Neural progenitor cell (in vitro differentiated cells): ENCODE measurements at regions not wholly inside any gene's neighbourhood (a gene's known extent, or its start where the extent isn't known, plus 50 kb on each side); places are given as distances from the start of the nearest gene placed in this dataset.

Source experiments
- CTCF ChIP-seq: fragments of 200-600 bp; sonication (generic); IDR thresholded peaks from 2 replicates; pipeline ENCODE4 v1.5.1; 2017; ENCODE audit warnings: antibody characterized with exemption, mild to moderate bottlenecking
- EZH2phosphoT487 ChIP-seq: fragments of 200-600 bp; sonication (generic); IDR thresholded peaks from 2 replicates; pipeline ENCODE4 v1.6.1; 2017; ENCODE audit warnings: antibody characterized with exemption

GRCh38 chr14:53260286-53260685 lies 107.2 kb upstream of the DDHD1 start:
- no peak for TF ChIP-seq CTCF
- no peak for TF ChIP-seq EZH2phosphoT487
